ENCODE measurements at regions not wholly inside any gene's neighbourhood (a gene's known extent, or its start where the extent isn't known, plus 50 kb on each side); places are given as distances from the start of the nearest gene placed in this dataset.

DNA sequence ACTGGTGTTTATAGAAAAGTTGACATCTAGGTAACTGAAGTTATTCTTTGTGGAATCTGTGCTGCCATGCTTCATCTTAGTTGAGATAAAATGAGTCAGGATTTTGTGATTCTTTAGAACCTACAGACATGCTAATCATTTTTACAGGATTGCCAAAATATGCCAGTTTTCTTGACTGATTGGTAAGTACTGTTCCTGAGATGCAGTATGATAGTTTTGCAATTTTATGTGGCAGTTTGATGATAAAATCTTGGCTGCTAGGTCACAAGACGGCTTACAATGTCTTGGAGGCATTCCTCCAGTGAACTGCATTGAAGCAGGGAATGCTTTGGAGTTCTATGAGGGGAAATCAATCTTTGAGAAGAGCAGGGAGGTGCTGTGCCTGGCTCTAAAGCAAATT is 104.4 kb upstream of the ESX1 start:
- Histone ChIP-seq H3K4me3 (ENCODE audit: low read length) (no peak overlapping the region), H3K4me1 (ENCODE audit: control insufficient read depth, insufficient read depth, low read length) (no peaks in the 10 kb centered on the region), H3K9me3 (ENCODE audit: control insufficient read depth, low read length) (no peaks in the 10 kb centered on the region), H3K27me3 (ENCODE audit: control insufficient read depth, insufficient read depth, low read length, poor library complexity, severe bottlenecking) (no peaks in the 10 kb centered on the region), H3K27ac (ENCODE audit: low read depth, low read length) (no peak overlapping the region), H3K9ac (ENCODE audit: extremely low read depth, low read length, poor library complexity, severe bottlenecking) (no peak overlapping the region), H3K36me3 (ENCODE audit: control insufficient read depth, insufficient read depth, low read length) (no peaks in the 10 kb centered on the region)
- Mint-ChIP-seq H3K4me1 (no peaks in the 10 kb centered on the region), H3K27me3 (ENCODE audit: insufficient read depth) (no peaks in the 10 kb centered on the region), H3K36me3 (ENCODE audit: low read depth) (no peaks in the 10 kb centered on the region), H3K4me3 (no peak overlapping the region), H3K27ac (no peak overlapping the region), H3K9me3 (peaks cover 51% of the 10 kb centered on the region)
- DNase-seq: no peak
- WGBS, 2 experiments (ENCODE audit: insufficient coverage in 1 of 2, insufficient read length in 1 of 2): 67% methylated on average over 1 of the region's 1 CpG; no CpG with 5 or more reads in 1 of the 2 experiments
- TF ChIP-seq, protein P1, sequence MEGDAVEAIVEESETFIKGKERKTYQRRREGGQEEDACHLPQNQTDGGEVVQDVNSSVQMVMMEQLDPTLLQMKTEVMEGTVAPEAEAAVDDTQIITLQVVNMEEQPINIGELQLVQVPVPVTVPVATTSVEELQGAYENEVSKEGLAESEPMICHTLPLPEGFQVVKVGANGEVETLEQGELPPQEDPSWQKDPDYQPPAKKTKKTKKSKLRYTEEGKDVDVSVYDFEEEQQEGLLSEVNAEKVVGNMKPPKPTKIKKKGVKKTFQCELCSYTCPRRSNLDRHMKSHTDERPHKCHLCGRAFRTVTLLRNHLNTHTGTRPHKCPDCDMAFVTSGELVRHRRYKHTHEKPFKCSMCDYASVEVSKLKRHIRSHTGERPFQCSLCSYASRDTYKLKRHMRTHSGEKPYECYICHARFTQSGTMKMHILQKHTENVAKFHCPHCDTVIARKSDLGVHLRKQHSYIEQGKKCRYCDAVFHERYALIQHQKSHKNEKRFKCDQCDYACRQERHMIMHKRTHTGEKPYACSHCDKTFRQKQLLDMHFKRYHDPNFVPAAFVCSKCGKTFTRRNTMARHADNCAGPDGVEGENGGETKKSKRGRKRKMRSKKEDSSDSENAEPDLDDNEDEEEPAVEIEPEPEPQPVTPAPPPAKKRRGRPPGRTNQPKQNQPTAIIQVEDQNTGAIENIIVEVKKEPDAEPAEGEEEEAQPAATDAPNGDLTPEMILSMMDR (conservative IDR thresholded peaks at IDR 0.05): no peak

DNA sequence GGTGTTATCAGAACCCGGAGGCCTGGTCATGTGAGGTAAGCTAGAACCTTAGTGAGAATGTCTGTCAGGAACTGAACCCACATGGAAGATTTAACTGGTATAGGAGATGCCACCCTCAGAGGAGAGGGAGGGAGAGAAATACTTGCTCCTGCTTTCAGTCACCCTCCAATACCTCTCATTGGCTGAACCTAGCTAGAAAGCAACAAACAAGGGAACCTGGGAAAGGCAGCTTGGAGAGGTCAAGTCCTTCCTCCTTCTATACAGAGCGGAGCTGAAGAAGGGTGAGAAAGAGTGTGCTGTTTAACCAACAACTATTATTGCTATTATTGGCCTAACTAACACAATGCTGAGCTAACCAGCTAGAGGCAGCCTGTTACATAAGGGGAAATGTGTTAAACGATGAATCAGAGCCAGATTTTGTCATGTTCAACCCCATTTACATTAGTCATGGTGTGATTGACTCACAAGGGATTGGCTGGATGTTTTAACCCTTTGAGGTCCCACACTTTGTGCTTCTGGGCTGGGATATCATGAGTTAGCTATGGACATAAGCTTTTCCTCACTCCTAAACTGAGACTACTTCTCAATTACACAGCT is 96.5 kb upstream of the ESX1 start:
- no peaks in the 10 kb centered on the region for H3K36me3 Mint-ChIP-seq (ENCODE audit: low read depth)
- no peaks in the 10 kb centered on the region for H3K4me1 Mint-ChIP-seq
- H3K9me3 Mint-ChIP-seq: peaks cover 39% of the 10 kb centered on the region
- no peak for DNase-seq
- no peaks in the 10 kb centered on the region for H3K36me3 ChIP-seq (ENCODE audit: control insufficient read depth, insufficient read depth, low read length)
- no peaks in the 10 kb centered on the region for H3K4me1 ChIP-seq (ENCODE audit: control insufficient read depth, insufficient read depth, low read length)
- 17 to 61% methylated on average over 1 to 2 of the region's 3 CpGs for WGBS, 2 experiments (ENCODE audit: insufficient coverage in 1 of 2, insufficient read length in 1 of 2)
- TF ChIP-seq, protein P1 (conservative IDR thresholded peaks at IDR 0.05): no peak
- no peak overlapping the region for H3K27ac ChIP-seq (ENCODE audit: low read depth, low read length)
- no peaks in the 10 kb centered on the region for H3K9me3 ChIP-seq (ENCODE audit: control insufficient read depth, low read length)
- no peaks in the 10 kb centered on the region for H3K27me3 Mint-ChIP-seq (ENCODE audit: insufficient read depth)
- no peak overlapping the region for H3K4me3 ChIP-seq (ENCODE audit: low read length)
- no peak overlapping the region for H3K27ac Mint-ChIP-seq
- H3K27me3 ChIP-seq (ENCODE audit: control insufficient read depth, insufficient read depth, low read length, poor library complexity, severe bottlenecking): no peaks in the 10 kb centered on the region
- H3K9ac ChIP-seq (ENCODE audit: extremely low read depth, low read length, poor library complexity, severe bottlenecking): no peak overlapping the region
- no peak overlapping the region for H3K4me3 Mint-ChIP-seq

DNA sequence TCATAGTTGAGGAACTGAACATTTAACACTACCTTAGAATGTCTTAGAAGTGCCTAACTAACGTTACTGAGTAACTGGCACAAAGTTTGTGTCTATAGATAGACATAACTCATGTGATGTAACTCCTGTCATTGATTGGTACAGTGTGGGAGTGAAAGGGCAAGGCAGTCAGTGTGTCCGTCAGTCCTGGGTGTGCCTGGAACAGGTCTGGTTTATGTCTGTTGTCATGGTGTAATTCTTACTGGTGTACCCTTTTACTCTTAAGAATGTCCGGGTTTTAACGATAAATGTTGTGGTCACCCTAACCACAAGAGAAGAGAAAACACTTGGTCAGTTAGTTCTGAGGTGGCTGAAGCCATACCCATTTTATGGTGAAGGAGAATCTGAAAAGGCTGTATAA is 93.1 kb upstream of the ESX1 start:
- no peaks in the 10 kb centered on the region for H3K4me1 ChIP-seq (ENCODE audit: control insufficient read depth, insufficient read depth, low read length)
- Mint-ChIP-seq H3K4me3 (no peak overlapping the region), H3K36me3 (ENCODE audit: low read depth) (no peaks in the 10 kb centered on the region), H3K27ac (no peak overlapping the region), H3K27me3 (ENCODE audit: insufficient read depth) (no peaks in the 10 kb centered on the region), H3K9me3 (peaks cover 38% of the 10 kb centered on the region), H3K4me1 (no peaks in the 10 kb centered on the region)
- no peak overlapping the region for H3K9ac ChIP-seq (ENCODE audit: extremely low read depth, low read length, poor library complexity, severe bottlenecking)
- no peak for DNase-seq
- no peak overlapping the region for H3K4me3 ChIP-seq (ENCODE audit: low read length)
- H3K27me3 ChIP-seq (ENCODE audit: control insufficient read depth, insufficient read depth, low read length, poor library complexity, severe bottlenecking): no peaks in the 10 kb centered on the region
- 87% methylated on average over 4 of the region's 4 CpGs; no CpG with 5 or more reads in 1 of the 2 experiments for WGBS, 2 experiments (ENCODE audit: insufficient coverage in 1 of 2, insufficient read length in 1 of 2)
- H3K27ac ChIP-seq (ENCODE audit: low read depth, low read length): no peak overlapping the region
- no peaks in the 10 kb centered on the region for H3K36me3 ChIP-seq (ENCODE audit: control insufficient read depth, insufficient read depth, low read length)
- no peaks in the 10 kb centered on the region for H3K9me3 ChIP-seq (ENCODE audit: control insufficient read depth, low read length)
- TF ChIP-seq, protein P1 (conservative IDR thresholded peaks at IDR 0.05): no peak
